Sigmoid colon (tissue), 6 donors: ENCODE measurements at regions not wholly inside any gene's neighbourhood (a gene's known extent, or its start where the extent isn't known, plus 50 kb on each side); places are given as distances from the start of the nearest gene placed in this dataset.

Experiments used
- DNase-seq: peaks from one replicate; pipeline ENCODE4 v3.0.0-alpha.2; 2019
- H3K27ac ChIP-seq, 4 donors: fragments of 200-600 bp; sonication (generic); one replicate each; pipeline ENCODE4 v1.5.1; 2016 to 2019; ENCODE audit warnings: mild to moderate bottlenecking in 1 of 4
- H3K27me3 ChIP-seq, 3 donors: fragments of 200-600 bp; sonication (generic); one replicate each; pipeline ENCODE4 v1.5.1; 2019; ENCODE audit warnings: mild to moderate bottlenecking in 1 of 3
- H3K36me3 ChIP-seq, 4 donors: fragments of 200-600 bp; sonication (generic); one replicate each; pipeline ENCODE4 v1.5.1; 2016 to 2019
- H3K4me1 ChIP-seq, 4 donors: fragments of 200-600 bp; sonication (generic); one replicate each; pipeline ENCODE4 v1.5.1; 2017 to 2019
- H3K4me3 ChIP-seq, 4 donors: fragments of 200-600 bp; sonication (generic); one replicate each; pipeline ENCODE4 v1.5.1; 2017 to 2019; ENCODE audit warnings: mild to moderate bottlenecking in 2 of 4, moderate library complexity in 1 of 4
- H3K9me3 ChIP-seq, 4 donors: fragments of 200-600 bp in 3 of 4; sonication (generic) in 3 of 4; one replicate each; pipeline versions ENCODE4 v1.5.1 to v1.6.1; 2013 to 2019
- EP300 ChIP-seq, 4 donors: sonication (generic); formaldehyde crosslinking; IDR thresholded peaks; one replicate each; pipeline ENCODE4 v1.6.1; 2017; ENCODE audit warnings: antibody characterized with exemption in 4 of 4
- POLR2A ChIP-seq, 2 donors: fragments of 450-650 bp; IDR thresholded peaks; one replicate each; pipeline ENCODE4 v1.6.1; 2016; ENCODE audit warnings: antibody characterized with exemption in 2 of 2, mild to moderate bottlenecking in 2 of 2, moderate library complexity in 2 of 2
- POLR2AphosphoS5 ChIP-seq, 4 donors: sonication (generic); formaldehyde crosslinking; IDR thresholded peaks; one replicate each; pipeline ENCODE4 v1.6.1; 2017; ENCODE audit warnings: antibody characterized with exemption in 4 of 4
- WGBS, 2 donors: extraction: QIAGEN DNeasy Blood & Tissue Kit; methylation state at CpG; one replicate each; pipeline ENCODE4 v1.1.7; 2013; 5-methylcytosine and 5-hydroxymethylcytosine counted together
- intact Hi-C: fragments of 100-400 bp; cut with DNase I; formaldehyde crosslinking; loops from one replicate; pipeline ENCODE4 v1.15.1; 2023
- TF ChIP-seq, protein P1 (sequence below), 4 experiments: fragments of 450-650 bp in 3 of 4; fragments of 200-600 bp in 1 of 4; IDR thresholded peaks; one replicate each; pipeline ENCODE4 v1.5.1; 2016 to 2019; ENCODE audit warnings: antibody characterized with exemption in 4 of 4, mild to moderate bottlenecking in 3 of 4, moderate library complexity in 2 of 4
- donor health status: healthy with polysubstance abuse.
- donor health status: healthy.

DNA sequence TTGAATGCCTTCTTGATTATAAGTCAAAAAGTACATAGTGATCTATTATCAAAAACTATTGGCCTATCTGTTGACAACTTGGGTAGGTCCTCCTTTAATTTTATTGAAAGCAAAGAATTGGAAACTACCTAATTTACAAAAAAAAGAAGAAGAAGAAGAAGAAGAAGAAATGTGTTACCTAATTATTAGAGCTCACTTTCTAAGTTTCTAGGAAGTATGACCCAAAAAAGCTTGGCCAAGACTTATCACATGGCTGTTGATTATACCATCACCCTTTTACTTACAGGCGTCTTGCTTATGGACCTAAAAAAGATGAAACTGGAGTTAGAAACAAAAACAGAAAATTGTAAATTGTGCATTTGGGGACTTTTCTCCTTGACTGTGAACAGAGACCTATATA is 81.8 kb upstream of the PIK3CG start:
- no peak for DNase-seq
- Histone ChIP-seq H3K9me3 (no peaks in the 10 kb centered on the region), H3K27ac (no peak overlapping the region), H3K27me3 (no peaks in the 10 kb centered on the region), H3K4me3 (no peak overlapping the region), H3K4me1 (no peaks in the 10 kb centered on the region), H3K36me3 (no peaks in the 10 kb centered on the region)
- 83 to 88% methylated on average over 1 of the region's 1 CpG for WGBS, 2 donors
- TF ChIP-seq POLR2A (IDR thresholded peaks at IDR 0.05) (no peak), EP300 (IDR thresholded peaks at IDR 0.05) (no peak), POLR2AphosphoS5 (IDR thresholded peaks at IDR 0.05) (no peak)
- TF ChIP-seq, protein P1, sequence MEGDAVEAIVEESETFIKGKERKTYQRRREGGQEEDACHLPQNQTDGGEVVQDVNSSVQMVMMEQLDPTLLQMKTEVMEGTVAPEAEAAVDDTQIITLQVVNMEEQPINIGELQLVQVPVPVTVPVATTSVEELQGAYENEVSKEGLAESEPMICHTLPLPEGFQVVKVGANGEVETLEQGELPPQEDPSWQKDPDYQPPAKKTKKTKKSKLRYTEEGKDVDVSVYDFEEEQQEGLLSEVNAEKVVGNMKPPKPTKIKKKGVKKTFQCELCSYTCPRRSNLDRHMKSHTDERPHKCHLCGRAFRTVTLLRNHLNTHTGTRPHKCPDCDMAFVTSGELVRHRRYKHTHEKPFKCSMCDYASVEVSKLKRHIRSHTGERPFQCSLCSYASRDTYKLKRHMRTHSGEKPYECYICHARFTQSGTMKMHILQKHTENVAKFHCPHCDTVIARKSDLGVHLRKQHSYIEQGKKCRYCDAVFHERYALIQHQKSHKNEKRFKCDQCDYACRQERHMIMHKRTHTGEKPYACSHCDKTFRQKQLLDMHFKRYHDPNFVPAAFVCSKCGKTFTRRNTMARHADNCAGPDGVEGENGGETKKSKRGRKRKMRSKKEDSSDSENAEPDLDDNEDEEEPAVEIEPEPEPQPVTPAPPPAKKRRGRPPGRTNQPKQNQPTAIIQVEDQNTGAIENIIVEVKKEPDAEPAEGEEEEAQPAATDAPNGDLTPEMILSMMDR (IDR thresholded peaks at IDR 0.05), result no peak
- intact Hi-C loops, result no loop called here

DNA sequence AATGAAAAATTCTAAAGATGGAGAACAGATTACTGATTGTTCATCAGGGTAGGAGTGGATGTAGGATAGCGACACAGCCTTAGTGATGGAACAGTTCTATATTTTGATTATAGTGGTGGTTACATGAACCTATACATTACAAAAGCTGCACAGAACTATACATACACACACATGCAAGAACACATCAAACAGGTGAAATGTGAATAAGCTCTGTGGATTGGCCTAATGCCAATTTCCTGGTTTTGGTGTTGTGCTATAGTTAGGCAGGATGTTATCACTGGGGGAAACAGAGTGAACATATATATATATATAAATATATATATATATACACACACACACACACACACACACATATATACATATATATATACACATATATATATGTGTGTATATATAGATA is 76.4 kb upstream of the PIK3CG start:
- WGBS, 2 donors, result 88 to 100% methylated on average over 1 of the region's 1 CpG
- no peaks in the 10 kb centered on the region for H3K36me3 ChIP-seq

DNA sequence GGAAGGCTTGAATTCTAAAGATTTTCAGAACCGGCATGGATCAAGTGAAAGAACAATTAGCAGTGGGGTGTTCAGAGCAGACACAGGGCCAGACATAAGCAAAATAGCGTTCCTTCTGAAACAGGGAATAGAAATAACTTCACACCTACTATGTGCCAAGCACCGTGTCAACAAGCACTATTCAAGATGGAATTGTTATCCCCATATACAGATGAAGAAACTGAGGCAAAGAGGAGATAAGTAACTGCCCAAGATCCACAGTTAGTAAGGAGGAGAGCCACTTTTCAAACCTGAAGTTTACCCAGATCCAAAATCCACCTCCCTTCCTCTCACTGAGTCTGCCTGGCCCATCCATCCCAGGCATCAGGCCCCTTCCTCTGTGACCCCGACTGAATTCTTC is 73.6 kb upstream of the PIK3CG start:
- TF ChIP-seq POLR2AphosphoS5 (IDR thresholded peaks at IDR 0.05), result no peak
- TF ChIP-seq POLR2A (IDR thresholded peaks at IDR 0.05), result no peak
- no peak for TF ChIP-seq EP300 (IDR thresholded peaks at IDR 0.05)
- TF ChIP-seq, protein P1 (IDR thresholded peaks at IDR 0.05), result no peak
- intact Hi-C loops, result no loop called here
- Histone ChIP-seq H3K4me3 (no peak overlapping the region), H3K36me3 (no peaks in the 10 kb centered on the region), H3K27ac (no peak overlapping the region), H3K4me1 (no peaks in the 10 kb centered on the region), H3K27me3 (no peaks in the 10 kb centered on the region), H3K9me3 (no peaks in the 10 kb centered on the region)
- no peak for DNase-seq
- 69 to 72% methylated on average over 4 of the region's 4 CpGs for WGBS, 2 donors

More for the DNA sequence above, 76.4 kb upstream of the PIK3CG start:
- Histone ChIP-seq H3K4me3 (no peak overlapping the region), H3K4me1 (no peaks in the 10 kb centered on the region), H3K9me3 (no peaks in the 10 kb centered on the region), H3K27me3 (no peaks in the 10 kb centered on the region), H3K27ac (no peak overlapping the region)
- TF ChIP-seq POLR2AphosphoS5 (IDR thresholded peaks at IDR 0.05) (no peak), POLR2A (IDR thresholded peaks at IDR 0.05) (no peak), EP300 (IDR thresholded peaks at IDR 0.05) (no peak)
- TF ChIP-seq, protein P1 (IDR thresholded peaks at IDR 0.05), result no peak
- no peak for DNase-seq
- intact Hi-C loops, result no loop called here

DNA sequence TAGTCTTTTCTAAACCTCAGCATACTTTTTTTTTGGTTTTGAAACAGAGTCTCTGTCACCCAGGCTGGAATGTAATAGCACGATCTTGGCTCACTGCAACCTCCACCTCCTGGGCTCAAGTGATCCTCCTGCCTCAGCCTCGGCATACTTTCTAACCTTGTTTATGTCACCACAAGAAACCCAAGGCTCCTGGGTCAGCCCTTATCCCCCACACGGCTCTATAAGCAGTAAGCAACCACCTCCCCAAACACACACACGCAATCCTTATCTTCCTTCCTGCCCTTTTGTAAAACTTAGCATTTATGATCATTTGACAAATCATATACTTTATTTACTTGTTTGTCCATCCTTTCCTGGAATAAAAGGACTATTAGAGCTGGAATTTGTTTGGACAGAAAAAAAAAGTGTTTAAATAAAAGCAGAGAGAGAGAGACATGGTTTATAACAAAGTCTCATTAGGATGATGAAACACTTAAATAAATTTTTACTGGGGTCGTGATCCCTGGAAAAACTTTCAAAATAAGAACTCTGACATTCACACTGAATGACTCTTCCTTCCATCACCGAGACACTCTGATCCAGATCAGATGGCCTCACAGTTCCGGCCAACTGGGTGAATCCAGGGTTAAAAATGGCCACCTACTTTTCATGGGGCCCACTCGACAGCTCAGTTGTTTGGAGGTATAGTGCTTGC is 72.7 kb upstream of the PIK3CG start:
- intact Hi-C loops, result no loop called here
- TF ChIP-seq POLR2AphosphoS5 (IDR thresholded peaks at IDR 0.05) (no peak), EP300 (IDR thresholded peaks at IDR 0.05) (no peak), POLR2A (IDR thresholded peaks at IDR 0.05) (no peak)
- TF ChIP-seq, protein P1 (IDR thresholded peaks at IDR 0.05), result no peak
- H3K36me3 ChIP-seq, result no peaks in the 10 kb centered on the region
- no peaks in the 10 kb centered on the region for H3K4me1 ChIP-seq
- H3K27me3 ChIP-seq, result no peaks in the 10 kb centered on the region
- H3K27ac ChIP-seq, result no peak overlapping the region
- DNase-seq, result no peak
- no peak overlapping the region for H3K4me3 ChIP-seq
- WGBS, 2 donors, result 36 to 57% methylated on average over 8 of the region's 8 CpGs
- no peaks in the 10 kb centered on the region for H3K9me3 ChIP-seq
